PC-9 (cell line): ENCODE measurements at regions not wholly inside any gene's neighbourhood (a gene's known extent, or its start where the extent isn't known, plus 50 kb on each side); places are given as distances from the start of the nearest gene placed in this dataset.

ENCODE experiments used
- EZH2 ChIP-seq: fragments of 200-600 bp; sonication (generic); IDR thresholded peaks from 2 replicates; pipeline ENCODE4 v1.8.0; 2017; ENCODE audit warnings: antibody characterized with exemption, low read depth
- TF ChIP-seq, protein P1 (sequence below): fragments of 200-600 bp; sonication (generic); conservative IDR thresholded peaks from 2 replicates; pipeline ENCODE4 v1.6.1; 2017; ENCODE audit warnings: mixed run types, antibody characterized with exemption, mild to moderate bottlenecking, moderate library complexity

- TF ChIP-seq, protein P1, sequence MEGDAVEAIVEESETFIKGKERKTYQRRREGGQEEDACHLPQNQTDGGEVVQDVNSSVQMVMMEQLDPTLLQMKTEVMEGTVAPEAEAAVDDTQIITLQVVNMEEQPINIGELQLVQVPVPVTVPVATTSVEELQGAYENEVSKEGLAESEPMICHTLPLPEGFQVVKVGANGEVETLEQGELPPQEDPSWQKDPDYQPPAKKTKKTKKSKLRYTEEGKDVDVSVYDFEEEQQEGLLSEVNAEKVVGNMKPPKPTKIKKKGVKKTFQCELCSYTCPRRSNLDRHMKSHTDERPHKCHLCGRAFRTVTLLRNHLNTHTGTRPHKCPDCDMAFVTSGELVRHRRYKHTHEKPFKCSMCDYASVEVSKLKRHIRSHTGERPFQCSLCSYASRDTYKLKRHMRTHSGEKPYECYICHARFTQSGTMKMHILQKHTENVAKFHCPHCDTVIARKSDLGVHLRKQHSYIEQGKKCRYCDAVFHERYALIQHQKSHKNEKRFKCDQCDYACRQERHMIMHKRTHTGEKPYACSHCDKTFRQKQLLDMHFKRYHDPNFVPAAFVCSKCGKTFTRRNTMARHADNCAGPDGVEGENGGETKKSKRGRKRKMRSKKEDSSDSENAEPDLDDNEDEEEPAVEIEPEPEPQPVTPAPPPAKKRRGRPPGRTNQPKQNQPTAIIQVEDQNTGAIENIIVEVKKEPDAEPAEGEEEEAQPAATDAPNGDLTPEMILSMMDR, result no peak
- no peak for TF ChIP-seq EZH2
Measured at GRCh38 chr12:87809916-87810315, 219.3 kb downstream of the C12orf50 start.
